NCI-H526 treated with DMSO at 0.1 percent for 48 hours (cell line): ENCODE measurements at regions not wholly inside any gene's neighbourhood (a gene's known extent, or its start where the extent isn't known, plus 50 kb on each side); places are given as distances from the start of the nearest gene placed in this dataset.

Experiments
- DNase-seq: peaks from one replicate; lab custom pipeline; 2025; lab: John Stamatoyannopoulos, UW

DNA sequence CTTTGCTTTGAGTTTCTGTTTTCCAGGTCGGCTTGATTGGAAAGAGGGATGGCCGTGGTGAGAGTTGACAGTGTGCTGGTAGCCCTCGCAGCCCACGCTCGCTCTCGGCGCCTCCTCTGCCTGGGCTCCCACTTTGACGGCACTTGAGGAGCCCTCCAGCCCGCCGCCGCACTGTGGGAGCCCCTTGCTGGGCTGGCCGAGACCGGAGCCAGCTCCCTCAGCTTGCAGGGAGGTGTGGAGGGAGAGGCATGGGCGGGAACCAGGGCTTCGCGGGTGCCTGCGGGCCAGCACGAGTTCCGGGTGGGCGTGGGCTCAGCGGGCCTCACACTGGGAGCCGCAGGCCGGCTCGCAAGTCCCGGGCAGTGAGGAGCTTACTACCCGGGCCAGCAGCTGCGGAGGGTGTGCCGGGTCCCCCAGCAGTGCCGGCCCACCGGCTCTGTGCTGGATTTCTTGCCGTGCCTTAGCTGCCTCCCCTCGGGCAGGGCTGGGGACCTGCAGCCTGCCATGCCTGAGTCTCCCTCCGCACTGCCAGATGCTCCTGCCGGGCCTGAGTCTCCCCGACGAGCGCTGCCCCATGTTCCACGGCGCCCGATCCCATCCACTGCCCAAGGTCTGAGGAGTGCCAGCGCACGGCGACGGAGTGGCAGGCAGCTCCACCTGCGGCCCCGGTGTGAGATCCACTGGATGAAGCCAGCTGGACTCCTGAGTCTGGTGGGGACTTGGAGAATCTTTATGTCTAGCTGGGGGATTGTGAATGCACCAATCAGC is 166.4 kb upstream of the FAT1 start:
- no peak for DNase-seq

DNA sequence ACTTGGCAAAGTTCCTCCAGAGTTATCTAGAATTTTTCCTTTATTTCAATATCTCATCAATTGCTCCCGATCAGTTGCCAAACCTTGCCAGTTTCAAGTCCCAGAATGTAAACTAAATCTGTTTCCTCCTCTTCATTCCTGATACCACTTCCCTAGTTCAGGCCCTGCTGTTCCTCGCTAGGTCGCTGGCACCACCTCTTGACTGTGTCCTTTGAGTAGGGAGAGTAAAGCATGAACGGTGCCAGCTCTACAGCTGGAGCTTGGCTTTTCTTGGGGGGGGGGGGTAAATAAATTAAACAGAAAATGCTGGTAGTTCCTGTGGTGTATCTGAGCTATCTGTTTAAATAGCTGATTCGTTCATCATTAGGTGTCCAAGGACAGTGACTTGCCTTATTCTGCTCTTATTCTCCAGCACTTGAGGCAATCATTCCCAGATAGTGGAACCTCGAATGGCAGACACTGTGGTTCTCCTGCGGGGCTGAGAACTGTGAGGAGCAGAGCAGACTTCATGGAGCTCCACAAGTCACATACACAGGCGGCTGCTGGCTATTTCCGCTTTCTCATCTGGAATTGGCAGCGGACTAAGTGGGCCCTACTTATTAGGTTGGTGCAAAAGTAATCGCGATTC is 168.3 kb upstream of the FAT1 start:
- no peak for DNase-seq

DNA sequence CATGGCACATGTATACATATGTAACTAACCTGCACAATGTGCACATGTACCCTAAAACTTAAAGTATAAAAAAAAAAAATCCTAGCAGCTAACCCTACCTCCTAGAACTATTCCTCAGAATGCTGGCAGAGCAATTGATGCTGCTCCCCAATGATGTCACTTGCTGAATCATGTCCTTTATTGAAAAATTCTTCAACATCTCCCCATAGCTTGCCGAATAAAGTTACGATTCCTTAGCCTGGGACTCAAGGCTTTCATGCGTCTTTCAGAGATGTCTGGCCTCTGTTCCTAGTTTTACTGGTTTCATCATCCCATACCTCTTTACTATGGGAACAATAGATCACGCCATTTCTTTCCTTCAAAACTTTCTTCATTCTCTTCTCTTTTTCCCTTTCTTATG is 174.7 kb upstream of the FAT1 start:
- DNase-seq, result no peak

DNA sequence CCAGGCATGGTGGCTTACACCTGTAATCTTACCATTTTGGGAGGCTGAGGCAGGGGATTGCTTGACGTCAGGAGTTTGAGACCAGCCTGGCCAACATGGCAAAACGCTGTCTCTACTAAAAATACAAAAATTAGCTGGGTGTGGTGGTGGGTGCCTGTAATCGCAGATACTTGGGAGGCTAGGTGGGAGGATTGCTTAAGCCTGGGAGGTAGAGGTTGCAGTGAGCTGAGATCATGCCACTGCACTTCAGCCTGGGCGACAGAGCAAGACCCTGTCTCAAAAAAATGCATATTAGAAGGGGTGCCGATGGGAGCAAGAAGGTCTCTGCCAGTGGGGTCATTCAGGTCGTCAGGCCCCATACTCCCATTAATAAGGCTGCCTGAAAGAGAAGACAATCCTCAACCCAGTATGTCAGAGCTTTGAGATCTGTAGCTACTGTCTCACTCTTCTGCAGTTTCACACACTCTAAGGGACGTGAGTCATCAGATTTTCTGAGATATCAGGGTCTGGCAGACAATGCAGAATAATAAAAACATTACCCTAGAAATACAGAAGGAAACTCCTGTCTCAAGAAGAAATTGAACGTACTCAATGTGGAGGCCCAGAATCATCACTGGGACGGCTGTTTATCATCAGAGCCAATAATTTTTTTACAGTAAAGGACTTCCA is 176.7 kb upstream of the FAT1 start:
- no peak for DNase-seq

DNA sequence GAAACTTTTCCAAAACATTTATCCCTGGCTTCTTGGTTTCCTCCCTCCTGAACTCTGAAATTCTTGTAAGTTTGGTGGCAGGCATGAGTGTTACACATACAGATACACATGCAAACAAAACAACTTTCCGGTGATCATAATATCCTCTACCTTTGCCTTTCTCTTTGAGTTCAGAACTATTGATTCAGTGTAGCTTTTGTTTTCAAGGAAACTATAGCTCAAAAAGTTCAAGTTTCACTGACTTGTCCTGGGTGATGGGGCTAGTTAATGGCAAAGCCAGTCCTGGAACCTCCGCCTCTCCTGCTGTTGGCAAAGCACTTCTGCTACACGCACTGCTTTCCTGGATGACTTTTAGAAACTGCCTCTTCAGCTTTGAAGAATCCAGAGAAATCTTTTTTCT is 177.3 kb upstream of the FAT1 start:
- no peak for DNase-seq

DNA sequence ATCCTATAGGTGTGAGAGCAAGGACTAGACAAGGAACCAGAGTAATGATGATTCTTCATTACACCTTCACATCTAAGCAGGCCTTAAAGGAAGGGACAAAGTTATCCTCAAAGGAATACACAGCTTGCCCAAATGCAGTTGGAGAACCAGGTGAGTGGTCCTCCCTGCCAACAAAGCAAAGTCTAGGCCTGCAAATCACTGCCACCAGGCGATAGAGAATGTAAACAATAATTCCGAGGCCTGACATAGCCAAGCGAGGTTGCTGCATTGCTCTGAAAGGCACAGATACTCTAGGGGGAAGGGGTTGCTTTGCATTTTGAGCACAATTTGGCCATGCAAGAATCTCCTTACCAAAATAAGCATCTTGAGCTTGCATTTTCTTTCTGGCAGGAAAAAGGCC is 178.2 kb upstream of the FAT1 start:
- DNase-seq, result no peak

DNA sequence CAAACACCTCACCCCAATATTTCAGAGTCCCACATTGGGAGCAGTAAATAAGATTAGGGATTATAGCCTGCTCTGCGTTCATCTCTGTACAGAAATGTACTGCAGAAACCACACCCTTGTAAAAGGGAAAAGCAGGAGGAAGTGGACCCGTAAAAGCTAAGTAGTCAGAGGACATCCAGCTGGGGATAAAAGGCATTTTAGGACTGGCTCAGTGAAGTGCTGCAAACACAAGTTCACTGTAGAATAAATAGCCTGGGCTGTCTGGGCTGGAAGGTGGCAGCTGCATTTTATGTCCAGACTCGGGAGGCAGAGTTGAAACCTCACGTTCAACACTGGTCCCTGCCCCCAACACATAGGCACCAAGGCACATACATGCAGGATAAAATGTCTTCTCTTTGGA is 178.7 kb upstream of the FAT1 start:
- no peak for DNase-seq

DNA sequence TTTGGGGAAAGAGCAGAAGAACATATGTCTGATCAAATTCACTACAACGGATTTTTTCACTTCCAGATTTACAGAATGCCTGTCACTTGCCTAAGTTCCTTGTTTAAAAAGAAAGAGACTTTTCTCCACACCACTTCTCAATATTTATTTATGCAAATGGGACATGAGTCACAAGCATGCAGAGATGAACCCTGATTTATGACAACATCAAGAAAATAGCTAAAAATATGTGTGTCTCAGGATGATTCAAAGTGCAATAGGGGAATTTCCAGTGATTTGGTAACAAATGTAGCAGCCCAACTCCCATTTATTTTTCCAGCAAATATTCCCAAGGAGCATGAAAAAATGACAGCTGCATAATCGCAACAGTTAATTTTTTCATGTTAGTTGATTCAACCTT is 180.4 kb upstream of the FAT1 start:
- no peak for DNase-seq

DNA sequence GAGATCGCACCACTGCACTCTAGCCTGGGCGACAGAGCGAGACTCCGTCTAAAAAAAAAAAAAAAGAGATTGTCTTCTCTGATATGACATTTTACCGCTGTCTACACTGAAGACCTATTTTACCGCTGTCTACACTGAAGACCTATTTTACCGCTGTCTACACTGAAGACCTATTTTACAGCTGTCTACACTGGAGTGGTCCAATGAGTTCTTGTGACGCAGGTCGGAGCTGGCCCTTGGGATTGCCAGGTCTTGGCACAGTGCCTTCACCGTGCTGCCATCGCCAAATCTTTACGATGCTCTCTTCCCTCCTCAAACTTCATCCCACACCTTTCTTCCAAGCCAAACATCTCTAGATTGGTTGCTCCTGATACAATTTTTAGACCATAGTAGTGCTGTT is 183.1 kb upstream of the FAT1 start:
- DNase-seq, result no peak

DNA sequence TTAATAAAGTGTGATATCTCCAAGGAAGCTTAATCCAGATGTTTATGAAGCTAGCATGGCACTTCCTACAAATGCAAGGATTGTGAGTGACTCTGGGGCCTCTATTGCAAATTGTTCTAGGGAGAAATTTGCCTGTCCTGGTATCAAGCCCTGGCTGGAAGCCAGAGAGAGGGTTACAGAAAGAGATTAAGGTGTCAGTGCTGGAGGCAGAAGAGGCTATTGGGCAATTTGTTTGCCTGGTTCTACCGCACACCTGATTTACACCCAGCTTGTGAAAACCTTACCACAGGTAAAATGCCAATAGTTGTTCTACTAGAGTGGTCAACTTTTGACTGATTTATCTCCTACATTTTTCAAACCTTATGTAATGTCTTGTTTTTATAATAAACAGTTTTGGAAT is 186.7 kb upstream of the FAT1 start:
- DNase-seq, result no peak

DNA sequence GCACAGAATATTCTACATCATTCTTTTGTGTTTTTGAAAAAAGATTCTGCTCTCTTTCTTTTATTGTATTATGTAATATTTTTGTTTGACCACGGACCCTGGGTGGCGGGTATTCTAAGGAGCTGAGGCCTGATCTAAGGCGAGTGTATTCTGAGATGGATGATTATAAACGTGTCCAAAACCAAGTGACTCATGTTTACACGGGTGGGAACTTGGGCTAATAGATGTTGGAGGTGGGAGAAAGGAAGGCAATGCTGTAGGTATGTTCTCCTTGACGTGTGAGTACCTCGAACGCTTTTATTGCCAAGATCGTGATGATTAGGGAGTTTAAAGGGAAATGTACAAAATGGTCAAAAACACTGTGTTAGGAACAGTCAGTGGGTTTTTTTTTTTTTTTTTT is 188.9 kb upstream of the FAT1 start:
- no peak for DNase-seq

DNA sequence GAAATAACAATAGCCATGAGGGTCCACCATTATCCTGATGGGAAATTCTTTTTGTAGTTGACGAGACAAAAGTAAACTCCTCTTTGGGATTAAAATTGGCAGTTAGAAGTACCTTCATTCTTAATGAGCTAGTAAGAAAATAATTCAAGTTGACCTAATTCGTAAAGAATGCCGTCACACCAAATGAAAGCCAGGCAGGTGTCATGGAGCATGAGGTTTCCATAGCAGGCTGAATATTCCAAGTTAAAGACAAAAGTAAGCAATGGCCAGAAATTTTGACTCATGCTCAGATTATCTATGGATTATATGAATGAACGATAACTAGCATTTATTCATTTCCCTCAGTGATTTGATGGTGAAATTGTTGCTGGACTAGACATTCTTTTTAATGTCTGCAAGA is 192.2 kb upstream of the FAT1 start:
- no peak for DNase-seq

DNA sequence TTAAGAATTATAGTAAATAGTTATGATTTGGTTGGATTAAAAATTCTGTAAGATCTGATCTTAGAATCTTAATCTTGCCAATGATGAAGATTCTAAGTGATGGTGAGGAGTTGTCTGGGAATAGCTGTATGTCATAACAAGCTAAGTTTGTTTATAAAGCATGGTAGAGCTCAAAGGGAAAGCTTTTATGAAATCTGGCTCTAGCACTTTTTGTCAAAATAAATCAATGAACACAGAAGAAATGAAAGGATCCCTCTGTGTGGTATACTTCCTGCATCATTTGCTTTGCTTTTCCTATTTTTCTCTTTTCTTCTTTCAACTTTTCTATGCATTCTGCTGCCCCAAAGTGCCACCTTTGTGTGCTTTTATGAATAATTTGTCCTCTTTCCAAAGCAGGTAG is 193.5 kb upstream of the FAT1 start:
- no peak for DNase-seq

DNA sequence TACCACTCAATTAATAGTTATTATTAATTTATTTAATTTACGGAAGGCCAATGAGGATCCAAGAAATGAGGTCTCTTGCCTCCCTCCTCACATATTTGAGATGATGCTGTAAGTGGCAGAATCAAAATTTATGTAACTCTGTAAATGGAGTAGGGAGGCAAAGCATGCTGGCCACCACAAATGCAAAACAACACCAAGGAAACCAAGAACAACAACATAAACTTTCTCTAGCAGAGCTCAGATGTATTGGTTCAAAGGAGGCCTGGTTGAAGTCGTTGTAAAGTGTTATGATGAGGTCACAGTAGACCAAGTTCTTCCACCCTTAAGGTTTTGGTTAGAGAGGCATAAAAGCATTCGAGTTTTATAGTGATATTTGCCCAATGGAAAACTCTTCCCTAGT is 194.8 kb upstream of the FAT1 start:
- DNase-seq, result no peak

DNA sequence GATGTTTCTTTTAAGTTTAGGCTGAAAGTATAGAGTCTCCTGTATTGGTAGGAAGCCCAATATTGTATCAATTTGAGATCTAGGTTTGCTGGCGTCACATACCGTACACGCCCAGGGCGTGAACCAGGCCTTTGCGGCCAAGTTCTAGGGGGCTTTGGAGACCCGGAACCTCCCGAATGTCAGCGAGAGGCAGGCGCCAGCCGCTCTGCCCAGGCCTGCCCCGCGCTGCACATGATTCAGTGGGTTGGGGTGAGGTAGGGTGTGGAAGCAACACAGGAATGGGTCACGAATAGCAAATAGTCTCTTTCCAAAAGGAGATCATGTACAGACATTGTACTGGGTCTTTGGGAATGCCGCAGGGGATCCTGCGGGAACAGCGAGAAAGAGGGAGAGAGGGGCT is 195.7 kb upstream of the FAT1 start:
- DNase-seq, result no peak

DNA sequence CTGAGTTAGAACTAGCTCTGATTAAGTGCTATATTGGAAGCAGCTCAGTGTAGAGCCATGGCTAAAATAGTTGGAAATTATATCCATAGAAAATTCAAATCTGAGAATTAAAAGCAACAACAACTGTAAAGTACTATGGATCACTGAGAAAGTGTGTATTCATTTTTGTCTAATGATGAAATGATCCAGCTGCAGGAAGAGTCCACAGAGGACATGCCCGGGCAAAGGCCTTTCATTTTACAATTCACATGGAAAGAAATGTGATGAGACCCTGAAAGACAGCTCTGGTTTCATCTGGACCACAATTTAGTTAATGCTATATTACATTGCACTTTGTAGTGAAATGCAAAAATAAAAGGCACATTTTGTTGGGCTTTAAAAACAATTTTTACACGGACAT is 196.8 kb upstream of the FAT1 start:
- no peak for DNase-seq

DNA sequence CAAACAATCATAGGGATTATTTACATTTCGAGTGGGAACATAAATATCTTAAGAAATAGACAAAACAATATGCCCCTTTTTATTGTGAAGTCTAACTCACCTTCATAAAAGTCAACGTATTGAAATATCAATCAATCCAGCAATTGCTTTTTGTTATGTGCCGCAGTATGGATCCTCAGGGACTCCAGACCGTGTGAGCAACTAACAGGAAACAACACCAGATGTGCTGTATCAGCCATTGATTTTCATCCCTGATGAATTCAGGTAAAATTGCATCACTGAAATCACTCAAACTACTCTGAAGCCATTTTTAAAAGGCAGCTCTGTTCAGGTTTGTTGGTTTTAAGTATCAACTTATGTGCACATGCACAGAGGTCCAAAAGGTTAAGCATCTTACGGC is 197.3 kb upstream of the FAT1 start:
- no peak for DNase-seq

DNA sequence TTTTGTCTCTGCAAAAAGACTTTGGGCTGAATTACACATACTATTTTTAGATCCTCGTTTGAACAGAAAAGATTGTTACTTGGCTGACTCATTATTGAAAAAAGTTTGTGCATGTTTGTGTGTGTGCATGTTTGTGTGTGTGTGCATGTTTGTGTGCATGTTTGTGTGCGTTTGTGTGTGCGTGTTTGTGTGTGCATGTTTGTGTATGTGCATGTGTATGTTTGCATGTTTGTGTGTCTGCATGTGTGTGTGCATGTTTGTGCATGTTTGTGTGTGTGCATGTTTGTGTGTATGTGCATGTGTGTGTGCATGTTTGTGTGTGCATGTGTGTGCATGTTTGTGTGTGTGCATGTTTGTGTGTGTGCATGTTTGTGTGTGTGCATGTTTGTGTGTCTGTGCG is 201.1 kb upstream of the FAT1 start:
- no peak for DNase-seq

DNA sequence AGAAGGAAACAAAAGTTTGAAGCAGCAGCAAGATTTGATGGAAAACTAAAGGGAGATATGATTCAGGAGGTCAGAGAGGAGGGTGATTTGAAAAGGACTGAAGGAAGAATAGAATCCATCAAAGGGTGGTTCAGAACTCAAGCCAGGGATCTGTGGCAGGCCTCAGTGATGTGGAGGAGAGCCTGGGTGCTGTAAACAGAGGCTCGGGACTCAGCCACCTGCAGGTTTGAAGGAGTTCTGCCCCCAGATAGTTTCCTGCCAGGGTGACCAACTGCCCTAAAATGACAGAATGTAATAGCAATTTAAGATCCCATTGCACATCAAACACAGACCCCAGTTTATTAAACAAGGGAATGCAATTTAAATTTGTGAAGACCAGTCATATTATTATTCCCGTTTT is 204.0 kb upstream of the FAT1 start:
- DNase-seq, result no peak

DNA sequence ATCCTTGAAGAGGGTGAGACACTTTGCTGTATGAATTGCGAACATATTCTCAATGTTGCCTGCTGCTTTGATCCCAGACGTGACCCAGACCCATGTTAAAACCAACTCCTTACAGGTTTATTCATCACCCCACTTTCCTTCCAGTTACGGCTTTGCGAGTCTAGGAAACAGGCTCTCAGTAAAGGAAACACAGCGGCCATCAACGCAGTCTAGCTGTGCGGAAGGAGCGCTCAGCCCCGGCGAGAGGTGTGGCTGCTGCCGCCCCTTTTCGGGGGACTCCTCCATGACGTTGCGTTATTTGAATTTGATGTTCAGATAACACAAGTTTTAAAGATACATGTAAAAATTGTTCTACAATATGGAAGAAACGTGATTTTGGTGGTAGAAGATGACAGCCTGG is 206.4 kb upstream of the FAT1 start:
- no peak for DNase-seq

DNA sequence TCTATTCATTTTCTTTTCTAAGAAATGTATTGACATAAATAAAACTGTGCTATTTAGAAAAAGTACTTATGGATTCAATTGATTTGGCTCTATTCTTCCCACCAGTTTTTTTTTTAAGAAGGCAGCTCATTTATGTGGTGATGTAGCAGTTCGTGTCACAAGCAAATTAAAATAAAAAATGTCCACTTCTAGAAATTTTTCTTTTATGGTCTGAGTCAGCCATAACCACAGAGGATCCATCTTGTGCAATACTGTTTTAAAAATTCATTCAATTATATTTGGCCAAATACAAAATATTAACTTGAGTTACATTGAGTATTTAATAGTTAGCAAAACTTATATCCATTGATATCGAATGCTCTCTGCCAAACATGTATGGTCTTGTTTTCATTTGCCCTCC is 207.9 kb upstream of the FAT1 start:
- no peak for DNase-seq

DNA sequence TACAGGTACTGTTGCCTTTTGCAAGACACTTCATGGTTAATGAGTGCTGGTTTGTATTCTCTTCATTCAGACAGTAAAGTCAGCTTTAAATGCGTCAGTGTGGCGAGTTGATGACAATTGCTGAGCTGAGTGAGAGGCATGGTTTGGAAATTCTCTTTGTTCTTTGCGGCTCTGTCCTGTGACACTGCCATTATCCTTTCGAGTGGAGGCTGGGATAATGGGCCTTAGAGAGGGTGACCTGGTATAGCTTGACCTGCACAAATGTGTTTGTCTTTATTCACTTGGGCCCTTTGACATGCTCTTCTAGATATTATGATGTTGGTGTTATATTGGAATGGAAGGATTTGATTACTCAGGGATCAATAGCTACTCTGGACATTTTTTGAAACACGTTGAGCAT is 208.5 kb upstream of the FAT1 start:
- DNase-seq, result no peak

DNA sequence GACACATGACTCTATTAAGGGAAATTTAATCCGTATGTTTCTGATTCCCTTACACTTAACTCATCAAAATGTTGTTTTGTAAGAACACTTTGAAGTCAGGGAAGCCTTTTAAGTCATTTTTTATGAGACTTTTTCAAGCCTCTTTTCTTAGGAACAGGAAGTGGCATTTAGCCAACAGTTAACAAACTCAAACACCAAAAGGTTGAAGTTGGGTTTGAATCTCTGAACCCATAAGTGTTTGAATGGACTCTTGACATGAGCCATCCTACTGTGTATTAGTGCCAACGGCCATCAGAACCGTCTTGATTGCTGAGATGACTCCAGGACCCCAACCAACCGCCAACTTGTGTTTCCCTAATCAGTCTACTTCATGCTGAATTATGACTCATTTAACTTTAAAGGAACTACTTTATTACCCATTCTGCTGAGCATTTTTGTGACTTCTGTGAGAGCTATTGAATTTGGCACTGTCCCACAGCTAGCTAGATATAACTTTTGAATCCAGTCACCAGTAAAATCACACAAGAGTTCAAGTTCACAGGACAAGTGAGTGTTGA is 209.1 kb upstream of the FAT1 start:
- DNase-seq, result no peak
